K562 (cell line): ENCODE measurements at regions not wholly inside any gene's neighbourhood (a gene's known extent, or its start where the extent isn't known, plus 50 kb on each side); places are given as distances from the start of the nearest gene placed in this dataset.

Experiments
- ATAC-seq: fragments of 200-7000 bp; cut with Tn5 transposase; 3 replicates; pipeline ENCODE4 v1.9.1; 2020; ENCODE audit warnings: moderate library complexity
- BruUV-seq: library from RNA; stranded (reverse); fragments of 400-500 nt; replicated peaks from 2 replicates; lab custom pipeline; 2021; lab: Mats Ljungman, UMichigan
- CTCF ChIA-PET: fragments of 300-600 bp; formaldehyde crosslinking; extraction: SDS; loops from one replicate; lab custom pipeline; 2021; ENCODE audit warnings: low intra/inter-chr PET ratio; lab: Yijun Ruan, JAX
- POLR2A ChIA-PET: fragments of 300-600, 350-650 bp; sonication (Branson Sonifier 250); formaldehyde crosslinking; extraction: SDS; loops from one replicate; lab custom pipeline; 2021; ENCODE audit warnings: antibody characterized with exemption, inconsistent platforms; lab: Yijun Ruan, JAX
- DNase-seq, 4 experiments: peaks; one replicate each; pipeline versions ENCODE4 v3.0.0 to v3.0.0-alpha.2; 2011 to 2018; ENCODE audit warnings: low spot score in 3 of 4, mixed read lengths in 3 of 4; ENCODE audit errors: extremely low read depth in 1 of 4
- FAIRE-seq: peaks from 2 replicates; lab custom pipeline; 2011; peaks lifted over from hg19 to GRCh38; lab: Jason Lieb, UNC
- H2AFZ ChIP-seq: 2 replicates; pipeline ENCODE4 v1.6.0; 2011; ENCODE audit warnings: low read depth, low read length, control low read depth, inconsistent platforms
- H3K27ac ChIP-seq: fragments of 200-600 bp; 3 replicates; pipeline ENCODE4 v1.8.0; 2011; ENCODE audit warnings: low read depth, mild to moderate bottlenecking, control low read depth, inconsistent platforms, low read length, moderate library complexity, mixed read lengths; ENCODE audit errors: extremely low read depth
- H3K27me3 ChIP-seq, 2 experiments: fragments of 300-600 bp in 1 of 2; 2 replicates in 1 of 2; 3 replicates in 1 of 2; pipeline versions ENCODE4 v1.6.0 to v1.8.0; 2011; ENCODE audit warnings: inconsistent platforms in 2 of 2, low read length in 2 of 2, mild to moderate bottlenecking in 1 of 2, mixed read lengths in 1 of 2, moderate library complexity in 1 of 2; ENCODE audit not compliant: control insufficient read depth in 2 of 2, insufficient read depth in 2 of 2
- H3K36me3 ChIP-seq: fragments of 300-600 bp; 3 replicates; pipeline ENCODE4 v1.8.0; 2011; ENCODE audit warnings: mild to moderate bottlenecking, low read length, inconsistent platforms; ENCODE audit not compliant: control insufficient read depth, insufficient read depth
- H3K4me1 ChIP-seq, 2 experiments: fragments of 200-600 bp in 1 of 2; replicated peaks in 1 of 2; 2 replicates in 1 of 2; 3 replicates in 1 of 2; pipeline versions ENCODE4 v1.5.1 to v1.8.0; 2011; ENCODE audit warnings: inconsistent platforms in 2 of 2, low read length in 2 of 2, mild to moderate bottlenecking in 1 of 2, mixed read lengths in 1 of 2, moderate library complexity in 1 of 2; ENCODE audit not compliant: control insufficient read depth in 2 of 2, insufficient read depth in 2 of 2
- H3K4me2 ChIP-seq: 2 replicates; pipeline ENCODE4 v1.6.1; 2011; ENCODE audit warnings: low read length, control low read depth, inconsistent platforms, mixed read lengths; ENCODE audit not compliant: insufficient read depth
- H3K4me3 ChIP-seq: fragments of 200-600 bp; sonication (generic), shearing (Covaris generic); 2 replicates; pipeline ENCODE4 v1.5.1; 2016; ENCODE audit warnings: control low read depth, inconsistent platforms
- H3K79me2 ChIP-seq: fragments of 200-600 bp; 3 replicates; pipeline ENCODE4 v1.8.0; 2011; ENCODE audit warnings: low read length, inconsistent platforms; ENCODE audit not compliant: control insufficient read depth, insufficient read depth
- H3K9ac ChIP-seq, 2 experiments: 2 replicates each; pipeline versions ENCODE4 v1.6.0 to v1.6.1; 2011; ENCODE audit warnings: low read depth in 2 of 2, low read length in 2 of 2, control low read depth in 1 of 2, inconsistent platforms in 1 of 2, mild to moderate bottlenecking in 1 of 2, mixed read lengths in 1 of 2; ENCODE audit not compliant: insufficient read depth in 1 of 2
- H3K9me1 ChIP-seq: one replicate; pipeline ENCODE4 v1.6.0; 2011; ENCODE audit warnings: inconsistent platforms, mild to moderate bottlenecking, low read length, moderate library complexity; ENCODE audit not compliant: control insufficient read depth, insufficient read depth
- H3K9me3 ChIP-seq: replicated peaks from 2 replicates; pipeline ENCODE4 v1.5.1; 2011; ENCODE audit warnings: low read depth, low read length, inconsistent platforms; ENCODE audit not compliant: control insufficient read depth, insufficient read depth
- H4K20me1 ChIP-seq: replicated peaks from 2 replicates; pipeline ENCODE4 v1.6.1; 2011; ENCODE audit warnings: low read length, inconsistent platforms, mixed read lengths; ENCODE audit not compliant: control insufficient read depth, insufficient read depth
- HMG20B ChIP-seq: fragments of 250-450 bp; sonication (Bioruptor Pico); IDR thresholded peaks from 2 replicates; pipeline ENCODE4 v1.5.0; 2021; ENCODE audit warnings: mild to moderate bottlenecking
- MGA ChIP-seq: fragments of 450-650 bp; IDR thresholded peaks from 2 replicates; pipeline ENCODE4 v1.6.1; 2016; ENCODE audit warnings: mild to moderate bottlenecking, moderate library complexity
- NCOA1 ChIP-seq: fragments of 450-650 bp; IDR thresholded peaks from 2 replicates; pipeline ENCODE4 v1.6.1; 2016; ENCODE audit warnings: low read depth
- PML ChIP-seq: IDR thresholded peaks from 2 replicates; pipeline ENCODE4 v1.6.1; 2012; ENCODE audit warnings: low read length, inconsistent platforms
- TCF7 ChIP-seq: sonication (generic); IDR thresholded peaks from 2 replicates; pipeline ENCODE4 v1.6.1; 2016; ENCODE audit warnings: antibody characterized with exemption, borderline replicate concordance
- YBX1 ChIP-seq: fragments of 450-650 bp; IDR thresholded peaks from 2 replicates; pipeline ENCODE4 v1.7.1; 2016; ENCODE audit warnings: mild to moderate bottlenecking
- ZBTB1 ChIP-seq: sonication (generic); formaldehyde crosslinking; IDR thresholded peaks from 2 replicates; pipeline ENCODE4 v1.8.1; 2023; ENCODE audit warnings: missing genetic modification reagents, low read depth, mild to moderate bottlenecking, borderline replicate concordance
- ZKSCAN1 ChIP-seq: fragments of 150-350 bp; IDR thresholded peaks from 2 replicates; pipeline ENCODE4 v1.6.1; 2016; ENCODE audit warnings: low read depth, low read length
- ZNF436 ChIP-seq: fragments of 250-450, 450-650 bp; sonication (Bioruptor Pico); formaldehyde crosslinking; IDR thresholded peaks from 2 replicates; pipeline ENCODE4 v1.7.0; 2020; ENCODE audit warnings: mild to moderate bottlenecking
- WGBS: fragments of 100-300 bp; shearing (Covaris generic); methylation state at CpG from one replicate; pipeline ENCODE4 v1.1.6; 2016; ENCODE audit warnings: low coverage, mixed read lengths; ENCODE audit not compliant: insufficient coverage; ENCODE audit errors: missing lambda C conversion rate; 5-methylcytosine and 5-hydroxymethylcytosine counted together
- in situ Hi-C: fragments of 300-500 bp; cut with MboI; formaldehyde crosslinking; loops from 4 replicates; pipeline ENCODE4 v1.15.0; 2018; ENCODE audit warnings: inconsistent platforms, mixed read lengths
- intact Hi-C: fragments of 100-400 bp; cut with micrococcal nuclease; formaldehyde crosslinking; loops from 2 replicates; pipeline ENCODE4 v1.14.2; 2022

- POLR2A ChIA-PET, result no interaction called here
- no peak for TF ChIP-seq HMG20B (CRISPR knock-in tag)
- no peak for TF ChIP-seq MGA
- TF ChIP-seq NCOA1, result no peak
- no peak for TF ChIP-seq ZKSCAN1
- TF ChIP-seq TCF7, result no peak
- no peak for TF ChIP-seq ZBTB1 (CRISPR knock-in tag)
- no peak for TF ChIP-seq PML
- TF ChIP-seq YBX1, result no peak
- TF ChIP-seq ZNF436 (CRISPR knock-in tag), result no peak
- 0% methylated on average over 1 of the region's 1 CpG for WGBS
Measured at GRCh38 chrX:149213264-149213663, 291.8 kb downstream of the IDS start.

More at GRCh38 chrX:149213264-149213663, 291.8 kb downstream of the IDS start:
- H3K4me2 ChIP-seq, result no peak overlapping the region
- H3K9me3 ChIP-seq, result no peaks in the 10 kb centered on the region
- DNase-seq, result no peak
- CTCF ChIA-PET, result no interaction called here
- H3K4me3 ChIP-seq, result no peak overlapping the region
- no peaks in the 10 kb centered on the region for H3K27me3 ChIP-seq
- no peaks in the 10 kb centered on the region for H3K79me2 ChIP-seq
- no peak overlapping the region for H3K27ac ChIP-seq
- H4K20me1 ChIP-seq, result no peaks in the 10 kb centered on the region
- in situ Hi-C loops, result no loop called here
- no peak overlapping the region for H2AFZ ChIP-seq
- ATAC-seq, result no peak
- intact Hi-C loops, result no loop called here
- H3K9me1 ChIP-seq, result no peaks in the 10 kb centered on the region
- BruUV-seq, result no TSS peak
- no peaks in the 10 kb centered on the region for H3K36me3 ChIP-seq
- no peak for FAIRE-seq
- no peak overlapping the region for H3K9ac ChIP-seq
- no peaks in the 10 kb centered on the region for H3K4me1 ChIP-seq
